Endothelial cell of umbilical vein (primary cell): ENCODE measurements at regions not wholly inside any gene's neighbourhood (a gene's known extent, or its start where the extent isn't known, plus 50 kb on each side); places are given as distances from the start of the nearest gene placed in this dataset.

Experiments used
- BruUV-seq: library from RNA; stranded (reverse); fragments of 400-500 nt; replicated peaks from 2 replicates; lab custom pipeline; 2021; lab: Mats Ljungman, UMichigan
- CTCF ChIA-PET: fragments of 300-600, 350-600 bp; sonication (Branson Sonifier 250); formaldehyde crosslinking; loops from one replicate; lab custom pipeline; 2021; ENCODE audit warnings: antibody characterized with exemption, inconsistent platforms; lab: Charles Lee
- POLR2A ChIA-PET: fragments of 300-600, 350-600 bp; sonication (Branson Sonifier 250); formaldehyde crosslinking; loops from one replicate; lab custom pipeline; 2021; ENCODE audit warnings: antibody characterized with exemption, inconsistent platforms; lab: Charles Lee
- DNase-seq: peaks from one replicate; pipeline ENCODE4 v3.0.0-alpha.2; 2011; ENCODE audit warnings: low read depth, low spot score
- FAIRE-seq: peaks from 2 replicates; lab custom pipeline; 2011; peaks lifted over from hg19 to GRCh38; lab: Jason Lieb, UNC
- H2AFZ ChIP-seq: 2 replicates; pipeline ENCODE4 v1.6.0; 2012; ENCODE audit warnings: low read depth, low read length, control low read depth, inconsistent platforms
- H3K27ac ChIP-seq: 2 replicates; pipeline ENCODE4 v1.5.1; 2011; ENCODE audit warnings: low read depth, mild to moderate bottlenecking, control low read depth, low read length, moderate library complexity; ENCODE audit not compliant: insufficient read depth
- H3K27me3 ChIP-seq, 2 experiments: 2 replicates each; pipeline versions ENCODE4 v1.6.0 to v1.6.1; 2011; ENCODE audit warnings: low read length in 2 of 2, mixed read lengths in 1 of 2; ENCODE audit not compliant: control insufficient read depth in 2 of 2, insufficient read depth in 2 of 2
- H3K36me3 ChIP-seq, 2 experiments: 2 replicates in 1 of 2; 3 replicates in 1 of 2; pipeline ENCODE4 v1.5.1; 2011; ENCODE audit warnings: low read length in 2 of 2, mild to moderate bottlenecking in 1 of 2, moderate library complexity in 1 of 2; ENCODE audit not compliant: control insufficient read depth in 2 of 2, insufficient read depth in 2 of 2; ENCODE audit errors: extremely low read depth in 1 of 2
- H3K4me1 ChIP-seq: 3 replicates; pipeline ENCODE4 v1.5.1; 2011; ENCODE audit warnings: mild to moderate bottlenecking, low read length; ENCODE audit not compliant: control insufficient read depth, insufficient read depth; ENCODE audit errors: extremely low read depth
- H3K4me2 ChIP-seq: 2 replicates; pipeline ENCODE4 v1.6.1; 2011; ENCODE audit warnings: low read length, control low read depth, mixed read lengths; ENCODE audit not compliant: insufficient read depth
- H3K4me3 ChIP-seq, 3 experiments: fragments of 200-600 bp in 1 of 3; sonication (generic), shearing (Covaris generic) in 1 of 3; replicated peaks in 1 of 3; 2 replicates each; pipeline ENCODE4 v1.5.1; 2011 to 2016; ENCODE audit warnings: control low read depth in 3 of 3, low read length in 3 of 3, mild to moderate bottlenecking in 2 of 3, inconsistent platforms in 1 of 3, low read depth in 1 of 3, moderate library complexity in 1 of 3; ENCODE audit not compliant: insufficient read depth in 1 of 3
- H3K79me2 ChIP-seq: 2 replicates; pipeline ENCODE4 v1.6.0; 2012; ENCODE audit warnings: low read length, inconsistent platforms; ENCODE audit not compliant: control insufficient read depth, insufficient read depth
- H3K9ac ChIP-seq: replicated peaks from 2 replicates; pipeline ENCODE3; 2011; ENCODE audit warnings: low read length, control low read depth; ENCODE audit not compliant: insufficient read depth; ENCODE audit errors: extremely low read depth
- H3K9me1 ChIP-seq: replicated peaks from 3 replicates; pipeline ENCODE4 v1.6.0; 2011; ENCODE audit warnings: mild to moderate bottlenecking, low read length; ENCODE audit not compliant: control insufficient read depth, insufficient read depth; ENCODE audit errors: extremely low read depth
- H3K9me3 ChIP-seq: replicated peaks from 2 replicates; pipeline ENCODE4 v1.5.1; 2012; ENCODE audit warnings: low read length, inconsistent platforms; ENCODE audit not compliant: control insufficient read depth, insufficient read depth
- H4K20me1 ChIP-seq: replicated peaks from 2 replicates; pipeline ENCODE3; 2011; ENCODE audit warnings: mild to moderate bottlenecking, low read length; ENCODE audit not compliant: control insufficient read depth, insufficient read depth; ENCODE audit errors: extremely low read depth
- CTCF ChIP-seq, 2 donors: IDR thresholded peaks; 1 replicate in 1 of 2; 2 replicates in 1 of 2; pipeline ENCODE4 v1.5.1; 2011; ENCODE audit warnings: low read length in 2 of 2, mild to moderate bottlenecking in 2 of 2, moderate library complexity in 2 of 2, control low read depth in 1 of 2, inconsistent platforms in 1 of 2, low read depth in 1 of 2; ENCODE audit not compliant: insufficient read depth in 1 of 2; ENCODE audit errors: extremely low read depth in 1 of 2
- EZH2 ChIP-seq: IDR thresholded peaks from 2 replicates; pipeline ENCODE4 v1.6.1; 2012; ENCODE audit warnings: borderline replicate concordance, low read depth, mild to moderate bottlenecking, moderate library complexity, low read length, inconsistent platforms; ENCODE audit not compliant: severe bottlenecking
- FOS ChIP-seq: IDR thresholded peaks from 2 replicates; pipeline ENCODE4 v1.6.1; 2011; ENCODE audit warnings: mild to moderate bottlenecking, low read length, moderate library complexity, borderline replicate concordance; ENCODE audit not compliant: insufficient read depth
- GATA2 ChIP-seq: IDR thresholded peaks from 2 replicates; pipeline ENCODE4 v1.7.0; 2011; ENCODE audit warnings: low read depth, mild to moderate bottlenecking, moderate library complexity, mixed read lengths, low read length; ENCODE audit not compliant: insufficient read length, insufficient read depth
- JUN ChIP-seq: IDR thresholded peaks from 2 replicates; pipeline ENCODE4 v1.6.1; 2011; ENCODE audit warnings: borderline replicate concordance, low read depth; ENCODE audit not compliant: insufficient read length, insufficient read depth
- MAX ChIP-seq: IDR thresholded peaks from 2 replicates; pipeline ENCODE4 v1.6.1; 2011; ENCODE audit not compliant: insufficient read depth, insufficient read length
- MYC ChIP-seq: IDR thresholded peaks from one replicate; pipeline ENCODE4 v1.6.1; 2011; ENCODE audit warnings: mild to moderate bottlenecking, low read depth, low read length
- POLR2A ChIP-seq: IDR thresholded peaks from 2 replicates; pipeline ENCODE4 v1.6.1; 2012; ENCODE audit warnings: low read depth, mild to moderate bottlenecking, control low read depth, low read length
- POLR2AphosphoS5 ChIP-seq: IDR thresholded peaks from 2 replicates; pipeline ENCODE4 v1.6.1; 2012; ENCODE audit warnings: low read depth, mild to moderate bottlenecking, control low read depth, low read length, moderate library complexity; ENCODE audit not compliant: insufficient read depth
- dilution Hi-C: fragments of 300-500 bp; cut with MboI; formaldehyde crosslinking; loops from one replicate; pipeline ENCODE4 v1.15.0; 2019; ENCODE audit warnings: low sequenced_read_pairs; ENCODE audit not compliant: extremely low pct_ligation_motif_present
- intact Hi-C: fragments of 100-400 bp; cut with micrococcal nuclease; formaldehyde crosslinking; loops from one replicate; pipeline ENCODE4 v1.10.0; 2022

- H4K20me1 ChIP-seq, result no peaks in the 10 kb centered on the region
- TF ChIP-seq FOS (no peak), GATA2 (no peak)
- H3K9ac ChIP-seq, result no peak overlapping the region
- H3K36me3 ChIP-seq, result no peaks in the 10 kb centered on the region
- H3K4me3 ChIP-seq, result no peak overlapping the region
- no peak overlapping the region for H3K27ac ChIP-seq
- no peaks in the 10 kb centered on the region for H3K27me3 ChIP-seq
- FAIRE-seq (no peak), DNase-seq (no peak)
- POLR2A ChIA-PET, result no interaction called here
- CTCF ChIA-PET, result interaction anchor here (1.8 kb wide), 1 partner anchor 533 kb away, joined by 6 read pairs; no protein-coding TSS in a partner anchor
- H3K9me3 ChIP-seq, result no peaks in the 10 kb centered on the region
- H3K4me2 ChIP-seq, result no peak overlapping the region
- intact Hi-C loops, result loop anchor here (2.0 to 10.0 kb wide), 5 partner anchors 172 to 678 kb away; partner anchors contain the start of gene BNC2
- no peaks in the 10 kb centered on the region for H3K79me2 ChIP-seq
- no TSS peak for BruUV-seq
- H3K4me1 ChIP-seq, result peaks cover 5% of the 10 kb centered on the region
- dilution Hi-C loops, result no loop called here
- H2AFZ ChIP-seq, result no peak overlapping the region
- H3K9me1 ChIP-seq, result no peaks in the 10 kb centered on the region
Observed at GRCh38 chr9:16193066-16193465, 640.2 kb downstream of the CCDC171 start.

GRCh38 chr9:16196206-16196605 is 643.4 kb downstream of the CCDC171 start:
- H3K4me2 ChIP-seq, result no peak overlapping the region
- H3K36me3 ChIP-seq, result no peaks in the 10 kb centered on the region
- H3K27ac ChIP-seq, result no peak overlapping the region
- BruUV-seq, result no TSS peak
- H3K4me1 ChIP-seq, result peaks cover 5% of the 10 kb centered on the region
- CTCF ChIA-PET, result no interaction called here
- no peak for DNase-seq
- H3K79me2 ChIP-seq, result no peaks in the 10 kb centered on the region
- dilution Hi-C loops, result no loop called here
- no peak overlapping the region for H3K4me3 ChIP-seq
- no peak for FAIRE-seq
- H3K9ac ChIP-seq, result no peak overlapping the region
- no peaks in the 10 kb centered on the region for H4K20me1 ChIP-seq
- no peaks in the 10 kb centered on the region for H3K9me3 ChIP-seq
- H2AFZ ChIP-seq, result no peak overlapping the region
- no peaks in the 10 kb centered on the region for H3K9me1 ChIP-seq
- POLR2A ChIA-PET, result no interaction called here
- TF ChIP-seq EZH2 (no peak), FOS (no peak), JUN (no peak), POLR2A (no peak), CTCF (IDR thresholded peaks at IDR 0.05; ENCODE audit: extremely low read depth in 1 of 2, insufficient read depth in 1 of 2, low read depth in 1 of 2, low read length in 2 of 2) (no peak), GATA2 (no peak), MAX (no peak), MYC (no peak), POLR2AphosphoS5 (no peak)
- H3K27me3 ChIP-seq, result peaks cover 0 to 2% of the 10 kb centered on the region in 2 experiments
- intact Hi-C loops, result loop anchor here (10.0 kb wide), 1 partner anchor 169 kb away; no protein-coding TSS in a partner anchor
